ENCODE measurements at regions not wholly inside any gene's neighbourhood (a gene's known extent, or its start where the extent isn't known, plus 50 kb on each side); places are given as distances from the start of the nearest gene placed in this dataset.

DNA sequence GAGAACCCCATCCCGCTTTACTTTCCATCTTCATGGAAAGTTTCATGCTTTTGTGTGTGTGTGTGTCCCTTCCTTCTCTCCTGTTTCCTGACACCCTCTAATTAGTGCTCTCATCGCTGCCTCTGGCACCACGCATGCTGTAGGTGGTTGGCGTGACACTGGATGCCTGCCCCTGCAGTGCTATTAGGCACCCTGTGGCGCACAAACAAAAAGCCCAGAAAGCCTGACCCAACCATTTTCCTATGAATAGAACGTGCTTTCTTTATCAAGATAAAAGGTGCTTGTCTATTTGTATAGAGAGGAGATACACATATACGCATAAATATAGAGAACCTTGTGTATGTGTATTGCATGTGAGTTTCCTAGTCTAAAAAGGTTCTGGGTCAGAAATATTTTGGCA is 120.8 kb upstream of the CDCA7L start:
- H3K9me3 ChIP-seq: no peaks in the 10 kb centered on the region
- peaks cover 0 to 8% of the 10 kb centered on the region in 2 donors for H3K27me3 ChIP-seq
- intact Hi-C loops (cut with DNase I; ENCODE audit: low total_unique reads): no loop called here
- no peaks in the 10 kb centered on the region for H3K4me1 ChIP-seq
- DNase-seq (ENCODE audit: low spot score in 2 of 2): no peak
- H3K4me3 ChIP-seq: no peak overlapping the region
- no peak overlapping the region for H3K27ac ChIP-seq
- TF ChIP-seq, protein P1, sequence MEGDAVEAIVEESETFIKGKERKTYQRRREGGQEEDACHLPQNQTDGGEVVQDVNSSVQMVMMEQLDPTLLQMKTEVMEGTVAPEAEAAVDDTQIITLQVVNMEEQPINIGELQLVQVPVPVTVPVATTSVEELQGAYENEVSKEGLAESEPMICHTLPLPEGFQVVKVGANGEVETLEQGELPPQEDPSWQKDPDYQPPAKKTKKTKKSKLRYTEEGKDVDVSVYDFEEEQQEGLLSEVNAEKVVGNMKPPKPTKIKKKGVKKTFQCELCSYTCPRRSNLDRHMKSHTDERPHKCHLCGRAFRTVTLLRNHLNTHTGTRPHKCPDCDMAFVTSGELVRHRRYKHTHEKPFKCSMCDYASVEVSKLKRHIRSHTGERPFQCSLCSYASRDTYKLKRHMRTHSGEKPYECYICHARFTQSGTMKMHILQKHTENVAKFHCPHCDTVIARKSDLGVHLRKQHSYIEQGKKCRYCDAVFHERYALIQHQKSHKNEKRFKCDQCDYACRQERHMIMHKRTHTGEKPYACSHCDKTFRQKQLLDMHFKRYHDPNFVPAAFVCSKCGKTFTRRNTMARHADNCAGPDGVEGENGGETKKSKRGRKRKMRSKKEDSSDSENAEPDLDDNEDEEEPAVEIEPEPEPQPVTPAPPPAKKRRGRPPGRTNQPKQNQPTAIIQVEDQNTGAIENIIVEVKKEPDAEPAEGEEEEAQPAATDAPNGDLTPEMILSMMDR (IDR thresholded peaks at IDR 0.05): no peak
- H3K36me3 ChIP-seq: no peaks in the 10 kb centered on the region

DNA sequence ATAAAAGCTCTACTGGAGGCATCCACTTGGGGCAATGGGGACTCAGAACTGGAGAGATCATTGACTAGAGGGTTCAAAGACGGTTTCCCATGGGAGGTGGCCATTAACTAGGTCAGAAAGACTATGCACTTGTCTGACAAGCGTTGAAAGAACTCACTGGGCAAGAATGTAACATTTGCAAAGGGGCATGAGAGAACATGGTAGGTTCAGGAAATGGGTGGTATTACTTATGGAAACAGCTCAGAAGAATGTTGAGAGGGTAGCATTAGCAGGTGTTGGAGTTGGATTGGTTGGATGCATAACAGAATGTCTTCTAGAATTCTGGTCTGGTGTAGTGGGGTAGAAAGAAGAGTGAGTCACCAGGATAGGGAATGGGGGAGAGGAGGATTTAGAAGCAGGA is 119.1 kb upstream of the CDCA7L start:
- H3K27ac ChIP-seq: no peak overlapping the region
- TF ChIP-seq POLR2AphosphoS5 (IDR thresholded peaks at IDR 0.05) (no peak), POLR2A (IDR thresholded peaks at IDR 0.05) (no peak)
- TF ChIP-seq, protein P1 (IDR thresholded peaks at IDR 0.05): no peak
- no peaks in the 10 kb centered on the region for H3K9me3 ChIP-seq
- no peak for DNase-seq (ENCODE audit: low spot score in 2 of 2)
- no peaks in the 10 kb centered on the region for H3K36me3 ChIP-seq
- peaks cover 0 to 8% of the 10 kb centered on the region in 2 donors for H3K27me3 ChIP-seq
- no peaks in the 10 kb centered on the region for H3K4me1 ChIP-seq
- intact Hi-C loops (cut with DNase I; ENCODE audit: low total_unique reads): no loop called here
- no peak overlapping the region for H3K4me3 ChIP-seq

DNA sequence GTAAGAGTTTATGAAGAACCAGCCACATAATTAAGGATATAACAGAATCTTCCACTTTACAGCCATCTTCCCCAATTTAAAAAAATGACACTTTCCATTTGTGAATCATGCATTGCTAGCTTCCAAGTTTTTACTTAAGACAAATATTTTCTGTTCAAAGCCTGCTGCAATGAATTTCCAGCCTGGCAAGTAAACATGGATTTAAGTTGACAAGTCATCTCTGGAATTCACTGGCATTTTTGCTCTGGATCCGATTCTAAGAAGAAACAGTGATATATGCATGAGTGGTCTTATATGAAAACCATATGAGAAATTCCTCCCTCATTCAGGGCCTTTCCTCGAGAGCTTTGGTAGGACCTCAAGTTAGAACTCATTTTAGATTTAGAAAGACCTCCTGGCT is 116.1 kb upstream of the CDCA7L start:
- Histone ChIP-seq H3K4me3 (no peak overlapping the region), H3K4me1 (no peaks in the 10 kb centered on the region), H3K27ac (no peak overlapping the region), H3K36me3 (no peaks in the 10 kb centered on the region), H3K27me3 (no peaks in the 10 kb centered on the region), H3K9me3 (no peaks in the 10 kb centered on the region)
- no peak for TF ChIP-seq POLR2A (IDR thresholded peaks at IDR 0.05)
- TF ChIP-seq, protein P1 (IDR thresholded peaks at IDR 0.05): no peak
- no peak for TF ChIP-seq POLR2AphosphoS5 (IDR thresholded peaks at IDR 0.05)
- no peak for DNase-seq (ENCODE audit: low spot score in 2 of 2)
- intact Hi-C loops (cut with DNase I; ENCODE audit: low total_unique reads): no loop called here

DNA sequence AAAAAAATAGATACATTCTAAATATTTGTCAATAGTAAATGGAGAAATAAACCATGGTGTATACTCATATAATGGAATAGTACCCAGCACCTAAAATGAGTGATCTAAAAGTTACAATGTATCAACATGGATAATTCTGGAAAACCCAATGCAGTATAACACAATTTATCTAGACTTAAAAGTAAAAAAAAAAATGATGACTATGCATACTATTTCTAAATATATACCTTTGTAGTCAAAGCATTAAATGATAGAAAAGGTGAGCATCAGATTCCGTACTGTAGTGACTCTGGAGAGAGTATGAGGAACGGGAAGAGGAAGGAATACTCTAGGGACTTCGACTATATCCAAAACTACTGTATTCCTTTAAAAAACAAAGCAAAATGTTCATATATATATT is 115.2 kb upstream of the CDCA7L start:
- no peaks in the 10 kb centered on the region for H3K36me3 ChIP-seq
- no peaks in the 10 kb centered on the region for H3K9me3 ChIP-seq
- no peak for DNase-seq (ENCODE audit: low spot score in 2 of 2)
- no peaks in the 10 kb centered on the region for H3K27me3 ChIP-seq
- no peak overlapping the region for H3K27ac ChIP-seq
- H3K4me3 ChIP-seq: no peak overlapping the region
- intact Hi-C loops (cut with DNase I; ENCODE audit: low total_unique reads): no loop called here
- TF ChIP-seq POLR2AphosphoS5 (IDR thresholded peaks at IDR 0.05) (no peak), POLR2A (IDR thresholded peaks at IDR 0.05) (no peak)
- TF ChIP-seq, protein P1 (IDR thresholded peaks at IDR 0.05): no peak
- no peaks in the 10 kb centered on the region for H3K4me1 ChIP-seq

DNA sequence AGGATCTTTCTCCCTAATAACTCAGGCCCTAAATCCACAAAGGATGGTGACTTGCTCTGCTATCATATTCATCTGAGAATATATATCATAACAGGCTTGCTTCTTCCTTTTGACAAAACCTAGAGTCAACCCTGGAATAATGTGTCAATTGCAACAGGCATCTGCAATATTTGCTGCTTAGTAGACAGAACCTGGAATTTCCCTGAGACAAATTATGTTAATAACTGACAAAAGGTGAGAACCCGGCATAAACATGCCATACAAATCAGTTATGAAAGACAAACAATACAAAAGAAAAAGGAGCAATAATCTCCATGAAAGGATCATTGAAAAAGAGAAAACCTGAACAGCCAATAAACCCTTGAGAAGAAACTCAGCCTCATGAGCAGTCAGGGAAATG is 114.5 kb upstream of the CDCA7L start:
- Histone ChIP-seq H3K4me3 (no peak overlapping the region), H3K4me1 (no peaks in the 10 kb centered on the region), H3K27ac (no peak overlapping the region), H3K9me3 (no peaks in the 10 kb centered on the region), H3K27me3 (no peaks in the 10 kb centered on the region), H3K36me3 (no peaks in the 10 kb centered on the region)
- TF ChIP-seq POLR2A (IDR thresholded peaks at IDR 0.05): no peak
- TF ChIP-seq POLR2AphosphoS5 (IDR thresholded peaks at IDR 0.05): no peak
- TF ChIP-seq, protein P1 (IDR thresholded peaks at IDR 0.05): no peak
- intact Hi-C loops (cut with DNase I; ENCODE audit: low total_unique reads): no loop called here
- DNase-seq (ENCODE audit: low spot score in 2 of 2): no peak

Measured in breast epithelium (tissue), 4 donors.